ENCODE measurements at regions not wholly inside any gene's neighbourhood (a gene's known extent, or its start where the extent isn't known, plus 50 kb on each side); places are given as distances from the start of the nearest gene placed in this dataset.

GRCh38 chr4:53658029-53658428 is 66.7 kb upstream of the LNX1 start:
- no peak for DNase-seq
- no peak overlapping the region for H3K27ac Mint-ChIP-seq
- H3K9me3 Mint-ChIP-seq, result no peaks in the 10 kb centered on the region
- H3K36me3 Mint-ChIP-seq (ENCODE audit: low read depth), result no peaks in the 10 kb centered on the region
- no peak overlapping the region for H3K4me3 Mint-ChIP-seq
- H3K4me1 Mint-ChIP-seq, result peaks cover 6% of the 10 kb centered on the region
- no peak for TF ChIP-seq CTCF (IDR thresholded peaks at IDR 0.05)
- H3K27me3 Mint-ChIP-seq (ENCODE audit: low read depth, poor library complexity), result no peaks in the 10 kb centered on the region

GRCh38 chr4:53656421-53656981 is 65.2 kb upstream of the LNX1 start:
- Mint-ChIP-seq H3K4me3 (no peak overlapping the region), H3K27ac (no peak overlapping the region), H3K9me3 (no peaks in the 10 kb centered on the region), H3K4me1 (peaks cover 6% of the 10 kb centered on the region), H3K27me3 (ENCODE audit: low read depth, poor library complexity) (peaks cover 6% of the 10 kb centered on the region), H3K36me3 (ENCODE audit: low read depth) (no peaks in the 10 kb centered on the region)
- DNase-seq, result no peak
- TF ChIP-seq CTCF (IDR thresholded peaks at IDR 0.05), result no peak

GRCh38 chr4:53654300-53654758 is 63.0 kb upstream of the LNX1 start:
- no peak for DNase-seq
- no peak overlapping the region for H3K27ac Mint-ChIP-seq
- TF ChIP-seq CTCF (IDR thresholded peaks at IDR 0.05), result no peak
- H3K36me3 Mint-ChIP-seq (ENCODE audit: low read depth), result no peaks in the 10 kb centered on the region
- peaks cover 6% of the 10 kb centered on the region for H3K27me3 Mint-ChIP-seq (ENCODE audit: low read depth, poor library complexity)
- no peaks in the 10 kb centered on the region for H3K9me3 Mint-ChIP-seq
- peaks cover 6% of the 10 kb centered on the region for H3K4me1 Mint-ChIP-seq
- H3K4me3 Mint-ChIP-seq, result no peak overlapping the region

GRCh38 chr4:53653484-53654053 is 62.3 kb upstream of the LNX1 start:
- TF ChIP-seq CTCF (IDR thresholded peaks at IDR 0.05), result no peak
- H3K36me3 Mint-ChIP-seq (ENCODE audit: low read depth), result no peaks in the 10 kb centered on the region
- no peaks in the 10 kb centered on the region for H3K9me3 Mint-ChIP-seq
- no peak overlapping the region for H3K4me3 Mint-ChIP-seq
- peaks cover 6% of the 10 kb centered on the region for H3K27me3 Mint-ChIP-seq (ENCODE audit: low read depth, poor library complexity)
- no peak for DNase-seq
- peaks cover 6% of the 10 kb centered on the region for H3K4me1 Mint-ChIP-seq
- H3K27ac Mint-ChIP-seq, result no peak overlapping the region

GRCh38 chr4:53651156-53651735 is 60.0 kb upstream of the LNX1 start:
- TF ChIP-seq CTCF (IDR thresholded peaks at IDR 0.05), result no peak
- DNase-seq, result no peak
- Mint-ChIP-seq H3K36me3 (ENCODE audit: low read depth) (no peaks in the 10 kb centered on the region), H3K4me1 (peaks cover 6% of the 10 kb centered on the region), H3K9me3 (no peaks in the 10 kb centered on the region), H3K4me3 (no peak overlapping the region), H3K27ac (no peak overlapping the region), H3K27me3 (ENCODE audit: low read depth, poor library complexity) (peaks cover 6% of the 10 kb centered on the region)

- no peak for TF ChIP-seq CTCF (IDR thresholded peaks at IDR 0.05)
- H3K9me3 Mint-ChIP-seq, result no peaks in the 10 kb centered on the region
- no peak overlapping the region for H3K4me3 Mint-ChIP-seq
- H3K27ac Mint-ChIP-seq, result no peak overlapping the region
- no peak for DNase-seq
- peaks cover 6% of the 10 kb centered on the region for H3K4me1 Mint-ChIP-seq
- H3K27me3 Mint-ChIP-seq (ENCODE audit: low read depth, poor library complexity), result peaks cover 8% of the 10 kb centered on the region
- no peaks in the 10 kb centered on the region for H3K36me3 Mint-ChIP-seq (ENCODE audit: low read depth)
Measured at GRCh38 chr4:53649357-53649756, 58.1 kb upstream of the LNX1 start.

Measured in nephron progenitor cell (in vitro differentiated cells).